SW 1271 (cell line): ENCODE measurements at regions not wholly inside any gene's neighbourhood (a gene's known extent, or its start where the extent isn't known, plus 50 kb on each side); places are given as distances from the start of the nearest gene placed in this dataset.
"Not testable (repeated sequence)": the region's sequence is repeated elsewhere in the genome, so short reads cannot be mapped to it uniquely, and the experiment has no call there.

Experiments
- DNase-seq, 2 experiments: peaks; one replicate each; lab custom pipeline; 2025; lab: John Stamatoyannopoulos, UW

- DNase-seq, result no peak
These were observed 311.9 kb downstream of the SHQ1 start for GRCh38 chr3:72536206-72536877.

GRCh38 chr3:72535772-72536171, 312.5 kb downstream of the SHQ1 start:
- no peak for DNase-seq

GRCh38 chr3:72533591-72534473, 314.4 kb downstream of the SHQ1 start:
- no peak for DNase-seq

GRCh38 chr3:72530426-72530825, 317.8 kb downstream of the SHQ1 start:
- no peak for DNase-seq

GRCh38 chr3:72529081-72529480, 319.2 kb downstream of the SHQ1 start:
- DNase-seq, result no peak

GRCh38 chr3:72523429-72524151, 324.7 kb downstream of the SHQ1 start:
- no peak for DNase-seq

GRCh38 chr3:72520690-72521308, 327.4 kb downstream of the SHQ1 start:
- DNase-seq, result no peak

- no peak for DNase-seq
These were observed 328.2 kb downstream of the SHQ1 start for GRCh38 chr3:72519946-72520604.

GRCh38 chr3:72517921-72518424, 330.3 kb downstream of the SHQ1 start:
- no peak for DNase-seq

- DNase-seq, result no peak
These were observed 330.9 kb downstream of the SHQ1 start for GRCh38 chr3:72517336-72517735.

- DNase-seq, result no peak
These were observed 331.9 kb downstream of the SHQ1 start for GRCh38 chr3:72516361-72516760.

GRCh38 chr3:72515941-72516340, 332.3 kb downstream of the SHQ1 start:
- DNase-seq, result no peak

GRCh38 chr3:72515281-72515680, 333.0 kb downstream of the SHQ1 start:
- DNase-seq, result no peak

- no peak for DNase-seq
These were observed 338.0 kb downstream of the SHQ1 start for GRCh38 chr3:72510247-72510646.

GRCh38 chr3:72505539-72506405, 342.5 kb downstream of the SHQ1 start:
- DNase-seq, result no peak

GRCh38 chr3:72497501-72497900, 350.7 kb downstream of the SHQ1 start:
- not testable (repeated sequence) for DNase-seq

- no peak for DNase-seq
These were observed 352.1 kb downstream of the SHQ1 start for GRCh38 chr3:72496051-72496670.

GRCh38 chr3:72494626-72495025, 353.6 kb downstream of the SHQ1 start:
- no peak for DNase-seq

- DNase-seq, result no peak
These were observed 354.1 kb downstream of the SHQ1 start for GRCh38 chr3:72494130-72494529.

GRCh38 chr3:72492240-72492639, 356.0 kb downstream of the SHQ1 start:
- no peak for DNase-seq
